Endothelial cell of umbilical vein (primary cell): ENCODE measurements at regions not wholly inside any gene's neighbourhood (a gene's known extent, or its start where the extent isn't known, plus 50 kb on each side); places are given as distances from the start of the nearest gene placed in this dataset.

Experiments
- BruUV-seq: library from RNA; stranded (reverse); fragments of 400-500 nt; replicated peaks from 2 replicates; lab custom pipeline; 2021; lab: Mats Ljungman, UMichigan
- CTCF ChIA-PET: fragments of 300-600, 350-600 bp; sonication (Branson Sonifier 250); formaldehyde crosslinking; loops from one replicate; lab custom pipeline; 2021; ENCODE audit warnings: antibody characterized with exemption, inconsistent platforms; lab: Charles Lee
- POLR2A ChIA-PET: fragments of 300-600, 350-600 bp; sonication (Branson Sonifier 250); formaldehyde crosslinking; loops from one replicate; lab custom pipeline; 2021; ENCODE audit warnings: antibody characterized with exemption, inconsistent platforms; lab: Charles Lee
- DNase-seq: peaks from one replicate; pipeline ENCODE4 v3.0.0-alpha.2; 2011; ENCODE audit warnings: low read depth, low spot score
- FAIRE-seq: peaks from 2 replicates; lab custom pipeline; 2011; peaks lifted over from hg19 to GRCh38; lab: Jason Lieb, UNC
- H2AFZ ChIP-seq: 2 replicates; pipeline ENCODE4 v1.6.0; 2012; ENCODE audit warnings: low read depth, low read length, control low read depth, inconsistent platforms
- H3K27ac ChIP-seq: 2 replicates; pipeline ENCODE4 v1.5.1; 2011; ENCODE audit warnings: low read depth, mild to moderate bottlenecking, control low read depth, low read length, moderate library complexity; ENCODE audit not compliant: insufficient read depth
- H3K27me3 ChIP-seq, 2 experiments: 2 replicates each; pipeline versions ENCODE4 v1.6.0 to v1.6.1; 2011; ENCODE audit warnings: low read length in 2 of 2, mixed read lengths in 1 of 2; ENCODE audit not compliant: control insufficient read depth in 2 of 2, insufficient read depth in 2 of 2
- H3K36me3 ChIP-seq, 2 experiments: 2 replicates in 1 of 2; 3 replicates in 1 of 2; pipeline ENCODE4 v1.5.1; 2011; ENCODE audit warnings: low read length in 2 of 2, mild to moderate bottlenecking in 1 of 2, moderate library complexity in 1 of 2; ENCODE audit not compliant: control insufficient read depth in 2 of 2, insufficient read depth in 2 of 2; ENCODE audit errors: extremely low read depth in 1 of 2
- H3K4me1 ChIP-seq: 3 replicates; pipeline ENCODE4 v1.5.1; 2011; ENCODE audit warnings: mild to moderate bottlenecking, low read length; ENCODE audit not compliant: control insufficient read depth, insufficient read depth; ENCODE audit errors: extremely low read depth
- H3K4me2 ChIP-seq: 2 replicates; pipeline ENCODE4 v1.6.1; 2011; ENCODE audit warnings: low read length, control low read depth, mixed read lengths; ENCODE audit not compliant: insufficient read depth
- H3K4me3 ChIP-seq, 3 experiments: fragments of 200-600 bp in 1 of 3; sonication (generic), shearing (Covaris generic) in 1 of 3; replicated peaks in 1 of 3; 2 replicates each; pipeline ENCODE4 v1.5.1; 2011 to 2016; ENCODE audit warnings: control low read depth in 3 of 3, low read length in 3 of 3, mild to moderate bottlenecking in 2 of 3, inconsistent platforms in 1 of 3, low read depth in 1 of 3, moderate library complexity in 1 of 3; ENCODE audit not compliant: insufficient read depth in 1 of 3
- H3K79me2 ChIP-seq: 2 replicates; pipeline ENCODE4 v1.6.0; 2012; ENCODE audit warnings: low read length, inconsistent platforms; ENCODE audit not compliant: control insufficient read depth, insufficient read depth
- H3K9ac ChIP-seq: replicated peaks from 2 replicates; pipeline ENCODE3; 2011; ENCODE audit warnings: low read length, control low read depth; ENCODE audit not compliant: insufficient read depth; ENCODE audit errors: extremely low read depth
- H3K9me1 ChIP-seq: replicated peaks from 3 replicates; pipeline ENCODE4 v1.6.0; 2011; ENCODE audit warnings: mild to moderate bottlenecking, low read length; ENCODE audit not compliant: control insufficient read depth, insufficient read depth; ENCODE audit errors: extremely low read depth
- H3K9me3 ChIP-seq: replicated peaks from 2 replicates; pipeline ENCODE4 v1.5.1; 2012; ENCODE audit warnings: low read length, inconsistent platforms; ENCODE audit not compliant: control insufficient read depth, insufficient read depth
- H4K20me1 ChIP-seq: replicated peaks from 2 replicates; pipeline ENCODE3; 2011; ENCODE audit warnings: mild to moderate bottlenecking, low read length; ENCODE audit not compliant: control insufficient read depth, insufficient read depth; ENCODE audit errors: extremely low read depth
- EZH2 ChIP-seq: IDR thresholded peaks from 2 replicates; pipeline ENCODE4 v1.6.1; 2012; ENCODE audit warnings: borderline replicate concordance, low read depth, mild to moderate bottlenecking, moderate library complexity, low read length, inconsistent platforms; ENCODE audit not compliant: severe bottlenecking
- GATA2 ChIP-seq: IDR thresholded peaks from 2 replicates; pipeline ENCODE4 v1.7.0; 2011; ENCODE audit warnings: low read depth, mild to moderate bottlenecking, moderate library complexity, mixed read lengths, low read length; ENCODE audit not compliant: insufficient read length, insufficient read depth
- MYC ChIP-seq: IDR thresholded peaks from one replicate; pipeline ENCODE4 v1.6.1; 2011; ENCODE audit warnings: mild to moderate bottlenecking, low read depth, low read length
- POLR2AphosphoS5 ChIP-seq: IDR thresholded peaks from 2 replicates; pipeline ENCODE4 v1.6.1; 2012; ENCODE audit warnings: low read depth, mild to moderate bottlenecking, control low read depth, low read length, moderate library complexity; ENCODE audit not compliant: insufficient read depth
- dilution Hi-C: fragments of 300-500 bp; cut with MboI; formaldehyde crosslinking; loops from one replicate; pipeline ENCODE4 v1.15.0; 2019; ENCODE audit warnings: low sequenced_read_pairs; ENCODE audit not compliant: extremely low pct_ligation_motif_present
- intact Hi-C: fragments of 100-400 bp; cut with micrococcal nuclease; formaldehyde crosslinking; loops from one replicate; pipeline ENCODE4 v1.10.0; 2022
- TF ChIP-seq, protein P1 (sequence below), 2 donors: IDR thresholded peaks; 1 replicate in 1 of 2; 2 replicates in 1 of 2; pipeline ENCODE4 v1.5.1; 2011; ENCODE audit warnings: low read length in 2 of 2, mild to moderate bottlenecking in 2 of 2, moderate library complexity in 2 of 2, control low read depth in 1 of 2, inconsistent platforms in 1 of 2, low read depth in 1 of 2; ENCODE audit not compliant: insufficient read depth in 1 of 2; ENCODE audit errors: extremely low read depth in 1 of 2

DNA sequence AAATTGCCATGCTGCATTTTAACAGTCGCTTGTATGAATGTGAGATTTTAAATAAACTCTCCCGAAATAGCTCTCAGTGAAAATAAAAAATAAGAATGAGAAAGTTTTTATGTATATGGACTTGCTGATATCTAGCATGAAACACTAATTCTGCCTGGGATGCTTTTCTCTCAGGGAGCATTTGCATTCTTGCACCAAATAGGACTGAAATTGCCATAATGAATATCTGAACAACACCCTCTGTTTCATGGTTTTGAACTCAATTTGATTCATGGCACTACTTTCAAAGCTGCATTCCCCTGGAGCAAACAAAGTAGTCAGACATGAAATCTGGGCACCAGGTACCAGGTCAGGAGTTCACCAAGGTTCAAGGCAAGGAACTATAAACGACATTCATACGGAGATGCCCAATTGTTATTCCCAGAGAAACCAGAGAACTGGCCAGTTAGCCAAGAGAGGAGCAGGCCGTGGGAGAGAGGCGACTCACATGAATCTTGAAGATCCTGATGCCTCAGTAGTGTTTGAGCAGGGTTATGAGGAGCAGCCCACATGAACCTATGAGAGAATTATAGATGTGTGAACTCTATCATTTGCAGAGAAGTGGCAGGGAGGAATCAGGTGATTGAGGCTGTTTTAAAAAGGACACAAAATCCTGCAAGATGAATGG, 270.6 kb upstream of the ZC3H12C start:
- intact Hi-C loops = no loop called here
- ChIA-PET CTCF (no interaction called here), POLR2A (no interaction called here)
- FAIRE-seq = no peak
- H3K27me3 ChIP-seq = no peaks in the 10 kb centered on the region
- no peak for DNase-seq
- TF ChIP-seq GATA2 (no peak), POLR2AphosphoS5 (no peak), EZH2 (no peak)
- TF ChIP-seq, protein P1, sequence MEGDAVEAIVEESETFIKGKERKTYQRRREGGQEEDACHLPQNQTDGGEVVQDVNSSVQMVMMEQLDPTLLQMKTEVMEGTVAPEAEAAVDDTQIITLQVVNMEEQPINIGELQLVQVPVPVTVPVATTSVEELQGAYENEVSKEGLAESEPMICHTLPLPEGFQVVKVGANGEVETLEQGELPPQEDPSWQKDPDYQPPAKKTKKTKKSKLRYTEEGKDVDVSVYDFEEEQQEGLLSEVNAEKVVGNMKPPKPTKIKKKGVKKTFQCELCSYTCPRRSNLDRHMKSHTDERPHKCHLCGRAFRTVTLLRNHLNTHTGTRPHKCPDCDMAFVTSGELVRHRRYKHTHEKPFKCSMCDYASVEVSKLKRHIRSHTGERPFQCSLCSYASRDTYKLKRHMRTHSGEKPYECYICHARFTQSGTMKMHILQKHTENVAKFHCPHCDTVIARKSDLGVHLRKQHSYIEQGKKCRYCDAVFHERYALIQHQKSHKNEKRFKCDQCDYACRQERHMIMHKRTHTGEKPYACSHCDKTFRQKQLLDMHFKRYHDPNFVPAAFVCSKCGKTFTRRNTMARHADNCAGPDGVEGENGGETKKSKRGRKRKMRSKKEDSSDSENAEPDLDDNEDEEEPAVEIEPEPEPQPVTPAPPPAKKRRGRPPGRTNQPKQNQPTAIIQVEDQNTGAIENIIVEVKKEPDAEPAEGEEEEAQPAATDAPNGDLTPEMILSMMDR (IDR thresholded peaks at IDR 0.05; ENCODE audit: extremely low read depth in 1 of 2, insufficient read depth in 1 of 2, low read depth in 1 of 2, low read length in 2 of 2) = no peak
- no peaks in the 10 kb centered on the region for H3K9me1 ChIP-seq
- no peak overlapping the region for H3K9ac ChIP-seq
- H4K20me1 ChIP-seq = no peaks in the 10 kb centered on the region
- H3K9me3 ChIP-seq = no peaks in the 10 kb centered on the region
- no TSS peak for BruUV-seq
- H3K4me1 ChIP-seq = no peaks in the 10 kb centered on the region
- H3K4me3 ChIP-seq = no peak overlapping the region
- dilution Hi-C loops = no loop called here
- no peaks in the 10 kb centered on the region for H3K79me2 ChIP-seq
- no peak overlapping the region for H2AFZ ChIP-seq
- H3K27ac ChIP-seq = no peak overlapping the region
- no peak overlapping the region for H3K4me2 ChIP-seq
- H3K36me3 ChIP-seq = no peaks in the 10 kb centered on the region

DNA sequence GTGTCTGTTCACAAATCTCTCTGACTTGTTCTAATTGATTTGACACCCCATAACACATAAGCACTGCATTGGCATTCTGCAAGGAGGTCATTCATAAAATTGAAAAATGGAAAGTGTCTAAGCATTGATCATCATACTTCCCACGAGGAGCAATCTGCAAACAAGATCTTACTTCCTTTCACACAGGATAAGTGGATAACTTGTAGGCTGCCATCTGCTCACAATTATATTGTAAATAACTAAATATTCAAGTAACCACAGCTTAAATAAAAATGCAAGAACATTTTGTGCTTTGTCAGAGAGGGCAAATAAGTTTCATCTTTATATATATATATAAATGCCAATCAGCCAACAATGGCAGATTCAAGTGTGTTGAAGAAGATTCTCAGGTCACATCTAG, 264.8 kb upstream of the ZC3H12C start:
- intact Hi-C loops = no loop called here

More for the DNA sequence above, 264.8 kb upstream of the ZC3H12C start:
- Histone ChIP-seq H3K9me3 (no peaks in the 10 kb centered on the region), H3K27me3 (no peaks in the 10 kb centered on the region), H3K79me2 (no peaks in the 10 kb centered on the region), H3K9ac (no peak overlapping the region), H2AFZ (no peak overlapping the region), H4K20me1 (no peaks in the 10 kb centered on the region), H3K27ac (no peak overlapping the region), H3K4me3 (no peak overlapping the region), H3K4me2 (no peak overlapping the region), H3K4me1 (no peaks in the 10 kb centered on the region), H3K36me3 (no peaks in the 10 kb centered on the region), H3K9me1 (no peaks in the 10 kb centered on the region)
- FAIRE-seq (no peak), DNase-seq (no peak)
- TF ChIP-seq, protein P1 (IDR thresholded peaks at IDR 0.05; ENCODE audit: extremely low read depth in 1 of 2, insufficient read depth in 1 of 2, low read depth in 1 of 2, low read length in 2 of 2) = no peak
- TF ChIP-seq MYC (no peak), POLR2AphosphoS5 (no peak)
- ChIA-PET POLR2A (no interaction called here), CTCF (no interaction called here)
- BruUV-seq = no TSS peak
- dilution Hi-C loops = no loop called here
